NCI-H82 (cell line): ENCODE measurements at regions not wholly inside any gene's neighbourhood (a gene's known extent, or its start where the extent isn't known, plus 50 kb on each side); places are given as distances from the start of the nearest gene placed in this dataset.
"Not testable (repeated sequence)": the region's sequence is repeated elsewhere in the genome, so short reads cannot be mapped to it uniquely, and the experiment has no call there.

ENCODE experiments used
- DNase-seq: peaks from one replicate; lab custom pipeline; 2025; lab: John Stamatoyannopoulos, UW

DNA sequence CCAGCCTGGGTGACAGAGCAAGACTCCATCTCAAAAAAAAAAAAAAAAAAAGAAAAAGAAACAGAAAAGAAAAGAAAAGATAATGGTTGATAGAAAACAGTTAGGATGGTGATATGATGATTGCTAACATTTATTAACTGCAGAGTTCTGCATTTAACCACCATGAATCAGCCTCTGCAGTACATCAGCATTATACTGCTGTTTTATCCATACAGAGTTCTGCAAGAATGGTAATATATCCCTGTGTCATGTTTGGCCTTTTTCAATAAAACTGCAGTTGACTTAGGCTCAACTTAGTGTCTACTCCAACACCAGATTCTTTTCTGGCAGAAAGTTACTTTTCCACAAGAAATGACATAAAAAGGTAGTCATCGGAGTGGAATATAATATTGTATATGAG lies 62.6 kb downstream of the DUSP6 start:
- DNase-seq, result no peak

DNA sequence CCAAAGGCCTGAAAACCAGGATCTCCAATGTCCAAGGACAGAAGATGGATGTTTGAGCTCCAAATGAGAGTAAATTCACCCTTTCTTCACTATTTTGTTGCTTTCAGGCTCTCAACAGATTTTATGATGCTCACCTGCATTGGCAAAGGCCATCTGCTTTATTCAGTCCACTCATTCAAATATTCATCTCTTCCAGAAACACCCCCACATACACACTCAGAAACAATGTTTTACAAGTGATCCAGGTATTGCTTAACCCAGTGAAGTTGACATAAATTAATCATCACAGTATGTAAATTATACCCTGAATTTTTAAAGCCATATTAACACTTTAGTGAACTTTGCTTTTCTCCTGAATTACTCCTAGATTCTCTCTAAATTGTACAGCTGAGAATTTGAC lies 63.3 kb downstream of the DUSP6 start:
- no peak for DNase-seq

DNA sequence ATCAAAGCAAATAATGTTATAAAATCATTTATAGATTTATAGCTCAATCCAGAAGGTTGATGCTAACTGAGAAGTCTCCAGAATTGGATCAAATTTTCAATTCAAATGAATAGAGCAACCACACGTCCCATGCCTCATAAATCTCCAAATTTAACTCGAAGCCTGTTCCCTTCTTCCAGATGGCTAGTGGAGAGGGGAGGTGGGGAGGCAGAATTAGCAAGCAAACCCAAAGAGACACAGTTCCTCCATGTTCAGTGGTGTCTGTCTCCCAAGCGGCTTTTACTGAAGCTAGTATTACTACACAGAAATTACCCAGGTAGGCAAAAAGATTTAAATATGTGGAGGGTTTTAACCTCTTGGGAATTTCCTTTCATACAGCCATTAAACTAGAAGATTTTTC lies 65.8 kb downstream of the DUSP6 start:
- DNase-seq, result peak; percentile 5

DNA sequence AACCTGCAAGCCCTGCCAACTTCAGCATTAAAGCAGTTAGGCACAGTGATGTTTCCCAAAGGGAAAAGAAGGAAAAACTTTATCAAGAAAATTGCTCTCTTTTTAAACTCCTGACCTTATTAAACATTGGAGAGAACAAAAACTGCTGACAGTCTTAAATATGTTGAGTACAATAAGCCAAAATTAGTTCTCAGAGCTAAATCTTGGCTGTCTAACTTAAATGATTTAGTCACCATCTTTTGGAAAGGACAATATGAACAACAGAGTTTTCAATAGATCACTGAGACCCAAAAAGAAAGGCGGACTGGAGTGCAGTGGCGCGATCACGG lies 70.8 kb downstream of the DUSP6 start:
- no peak for DNase-seq

DNA sequence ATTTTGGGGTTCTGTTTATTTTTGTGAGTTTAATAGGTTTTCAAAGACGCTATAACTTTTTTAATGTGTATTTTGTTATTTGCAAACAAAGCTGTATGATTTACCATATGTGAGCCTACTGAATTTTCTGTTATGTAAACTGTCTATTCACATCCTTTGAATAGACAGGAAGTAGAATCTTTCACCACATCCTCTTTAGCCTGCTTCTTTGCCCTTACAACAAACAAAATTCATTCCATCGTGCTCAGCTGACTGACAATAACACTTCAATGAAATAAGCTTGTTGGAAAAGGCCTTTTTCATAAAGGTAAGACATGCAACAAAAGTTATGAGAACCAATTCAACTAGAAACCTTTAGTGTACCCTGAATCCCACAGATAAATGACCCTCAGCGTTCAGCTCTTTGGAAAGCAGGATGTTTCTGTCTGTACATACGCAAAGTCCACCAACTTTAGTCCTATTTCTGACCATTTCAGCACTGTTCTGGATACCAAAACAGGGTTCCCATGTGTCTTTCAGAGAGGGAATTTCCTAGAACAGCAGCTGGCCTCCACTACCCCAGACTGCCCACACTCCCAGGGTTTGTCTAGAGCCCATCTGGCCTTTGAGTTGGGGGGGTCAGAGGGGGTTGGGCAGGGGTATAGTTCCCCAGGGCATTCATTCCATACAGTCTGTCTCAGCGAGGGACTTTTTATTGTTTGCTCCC lies 71.3 kb downstream of the DUSP6 start:
- DNase-seq, result peak; percentile 37

DNA sequence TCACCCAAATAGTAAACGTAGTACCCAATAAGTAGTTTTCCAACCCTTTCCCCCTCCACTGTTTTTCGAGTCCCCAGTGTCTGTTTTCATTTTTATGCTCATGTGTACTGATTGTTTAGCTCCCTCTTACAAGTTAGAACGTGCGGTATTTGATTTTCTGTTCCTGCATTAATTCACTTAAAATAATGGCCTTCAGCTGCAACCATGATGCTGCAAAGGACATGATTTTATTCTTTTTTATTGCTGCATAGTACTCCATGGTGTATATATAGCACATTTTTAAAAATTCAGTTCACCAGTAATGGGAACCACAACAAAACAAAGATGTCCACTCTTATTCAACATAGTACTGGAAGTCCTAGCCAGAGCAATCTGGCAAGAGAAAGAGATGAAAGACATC lies 72.8 kb downstream of the DUSP6 start:
- DNase-seq, result no peak

DNA sequence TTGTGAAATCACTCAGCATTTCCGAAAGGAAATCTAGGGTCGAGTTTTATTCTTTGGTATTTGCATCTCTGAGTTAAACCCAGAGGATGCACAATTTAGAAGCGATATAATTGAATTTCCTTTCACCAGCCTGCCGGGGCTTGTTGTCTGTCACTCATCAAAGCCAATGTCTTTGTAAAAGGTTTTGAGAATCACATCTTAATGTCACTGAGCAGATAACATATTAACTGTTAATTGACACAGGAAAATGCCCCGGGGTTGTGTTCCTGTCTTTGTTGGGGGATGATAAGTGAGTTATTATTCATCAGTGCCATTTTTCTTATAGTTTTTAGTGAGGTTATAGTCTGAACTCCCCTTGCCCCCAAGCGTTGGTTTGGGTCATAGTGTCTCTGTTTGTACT lies 73.4 kb downstream of the DUSP6 start:
- DNase-seq, result no peak

DNA sequence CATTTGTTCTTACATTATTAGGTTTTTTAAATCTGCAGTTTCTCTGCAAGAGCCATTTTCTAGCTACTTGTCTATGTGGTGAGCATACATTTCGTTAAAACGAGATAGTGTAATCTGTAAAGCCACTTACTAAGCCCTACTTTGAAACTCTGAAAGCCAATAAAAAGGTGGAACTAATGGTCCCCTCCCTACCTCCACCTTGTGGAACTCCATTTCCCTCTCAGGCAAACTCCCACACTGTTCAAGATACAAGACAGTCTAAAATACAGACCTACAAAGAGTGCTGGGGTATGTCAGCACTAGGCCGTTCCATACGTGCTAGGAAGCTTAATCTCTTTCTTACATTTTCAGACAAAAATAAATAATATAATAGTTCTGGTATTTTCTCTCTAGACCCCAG lies 74.1 kb downstream of the DUSP6 start:
- DNase-seq, result peak; percentile 51

DNA sequence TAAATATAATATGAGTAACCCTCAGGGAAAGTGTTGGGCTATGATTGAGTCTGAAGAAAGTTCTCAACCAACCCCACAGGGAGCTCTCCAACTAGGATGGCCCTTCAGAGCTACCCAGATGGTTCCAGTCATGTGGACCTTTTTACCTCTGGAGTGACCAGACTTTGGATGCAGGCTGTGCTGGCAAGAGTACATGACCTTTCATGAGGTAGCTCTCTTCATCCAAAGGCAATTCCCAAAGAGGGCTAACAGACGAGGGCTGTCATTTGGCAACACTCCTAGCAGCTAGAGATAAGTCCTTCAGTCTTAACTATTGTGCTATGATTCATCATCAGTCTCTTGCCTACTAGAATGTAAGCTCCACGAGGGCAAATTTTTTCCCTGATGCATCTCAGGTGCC lies 75.4 kb downstream of the DUSP6 start:
- DNase-seq, result no peak

DNA sequence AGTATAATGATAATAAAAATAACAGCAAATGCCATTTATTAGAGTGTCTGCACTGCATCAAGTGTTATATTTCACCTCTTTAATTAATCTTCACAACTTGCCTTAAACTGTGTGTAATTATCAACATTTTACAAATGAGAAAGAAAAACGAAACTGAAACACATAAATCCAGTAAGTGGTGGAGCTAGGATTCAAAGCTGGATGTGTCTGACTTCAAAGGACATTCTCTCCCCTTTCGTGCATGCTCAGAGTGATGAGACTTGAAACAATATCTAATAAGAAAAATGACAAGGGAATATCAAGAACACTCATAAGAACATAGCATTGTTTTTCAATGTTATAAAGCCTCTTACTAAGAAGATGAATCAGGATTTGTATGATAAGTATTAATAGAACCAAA lies 78.8 kb downstream of the DUSP6 start:
- no peak for DNase-seq

DNA sequence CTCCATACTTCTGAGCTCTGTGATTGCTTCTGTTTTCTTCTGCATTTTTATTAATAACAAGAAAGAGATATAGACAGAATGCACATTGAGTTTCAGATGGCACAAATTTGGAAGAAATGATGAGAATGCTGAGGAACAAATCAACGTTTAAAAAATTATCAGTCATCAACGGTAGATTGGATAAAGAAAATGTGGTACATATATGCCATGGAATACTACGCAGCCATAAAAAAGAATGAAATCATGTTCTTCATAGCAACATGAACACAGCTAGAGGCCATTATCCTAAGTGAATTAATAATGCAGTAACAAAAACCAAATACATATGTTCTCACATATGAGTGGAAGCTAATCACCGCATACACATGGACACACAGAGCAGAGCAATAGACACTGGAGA lies 81.8 kb downstream of the DUSP6 start:
- no peak for DNase-seq

DNA sequence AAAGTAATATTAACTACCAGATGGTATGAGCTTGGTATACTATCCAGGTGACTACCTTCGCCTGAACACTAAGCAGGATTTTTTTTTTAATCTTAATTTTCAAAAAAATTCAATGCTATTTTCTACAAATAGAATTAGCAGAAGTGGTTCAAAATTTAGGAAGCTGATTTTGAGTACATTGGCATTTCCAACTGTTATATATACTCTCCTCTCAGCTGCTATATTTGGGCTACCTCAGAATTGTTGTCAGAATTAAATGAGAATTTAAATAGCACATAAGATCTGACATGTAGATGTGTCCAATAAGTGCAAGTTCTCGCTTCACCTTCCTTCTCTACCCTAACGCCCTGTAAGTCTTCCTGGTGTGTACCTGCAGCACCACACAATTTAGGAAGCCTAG lies 83.1 kb downstream of the DUSP6 start:
- DNase-seq, result no peak

DNA sequence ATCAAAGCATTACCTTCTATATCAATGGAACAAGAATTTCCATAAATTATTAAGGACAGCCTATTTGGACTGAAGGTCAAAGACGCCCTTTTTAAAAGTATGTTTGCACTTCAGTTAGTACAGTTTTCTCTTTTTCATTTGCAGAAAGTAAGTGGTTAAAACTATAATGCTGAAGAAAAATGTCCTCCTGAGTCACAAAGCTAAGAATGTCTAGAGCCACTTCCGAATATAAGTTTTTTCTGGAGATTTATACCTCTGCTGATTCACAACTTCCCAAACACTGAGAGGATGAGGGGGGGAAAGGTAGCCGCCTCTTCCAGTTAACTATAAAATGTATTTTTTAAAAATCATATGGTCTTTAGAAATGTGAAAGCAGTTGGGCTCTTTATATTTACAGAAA lies 84.9 kb downstream of the DUSP6 start:
- DNase-seq, result no peak

DNA sequence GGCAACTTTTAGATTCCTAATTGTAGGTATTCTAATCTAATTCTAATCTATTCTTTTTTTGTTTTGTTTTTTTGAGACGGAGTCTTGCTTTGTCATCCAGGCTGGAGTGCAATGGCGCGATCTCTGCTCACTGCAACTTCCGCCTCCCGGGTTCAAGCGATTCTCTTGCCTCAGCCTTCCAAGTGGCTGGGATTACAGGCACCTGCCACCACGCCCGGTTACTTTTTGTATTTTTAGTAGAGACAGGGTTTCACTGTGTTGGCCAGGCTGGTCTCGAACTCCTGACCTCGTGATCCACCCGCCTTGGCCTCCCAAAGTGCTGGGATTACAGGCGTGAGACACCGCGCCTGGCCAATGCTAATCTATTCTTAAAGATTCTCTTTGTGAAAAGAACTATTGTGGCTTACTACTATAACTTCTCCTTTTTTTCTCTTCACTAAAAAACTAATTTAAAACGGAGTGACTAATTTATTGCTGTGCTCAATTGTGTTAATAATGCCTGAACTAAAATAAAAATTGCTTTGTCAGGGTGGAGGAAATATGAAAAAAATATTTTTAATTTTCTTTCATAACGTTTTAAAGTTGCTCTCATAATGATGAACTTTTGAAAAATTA lies 85.6 kb downstream of the DUSP6 start:
- not testable (repeated sequence) for DNase-seq

DNA sequence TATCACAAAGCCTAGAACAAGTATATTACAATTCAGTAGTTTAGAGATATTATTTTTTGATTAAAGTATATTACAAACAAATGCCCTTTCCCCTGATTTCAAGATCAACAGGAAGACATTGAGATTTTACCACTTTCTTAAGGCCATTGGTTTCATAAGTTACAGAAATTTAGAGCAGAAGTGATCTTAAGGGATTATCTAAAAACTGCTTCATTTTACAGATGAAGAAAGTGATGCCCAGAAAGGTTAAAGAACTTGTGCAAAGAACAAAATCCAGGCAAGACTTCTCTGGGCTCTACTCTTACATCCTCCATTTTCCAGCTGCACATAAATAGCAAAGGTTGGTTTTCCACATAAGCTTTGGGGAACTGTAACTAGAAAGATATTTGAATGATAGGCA lies 87.5 kb downstream of the DUSP6 start:
- DNase-seq, result no peak

DNA sequence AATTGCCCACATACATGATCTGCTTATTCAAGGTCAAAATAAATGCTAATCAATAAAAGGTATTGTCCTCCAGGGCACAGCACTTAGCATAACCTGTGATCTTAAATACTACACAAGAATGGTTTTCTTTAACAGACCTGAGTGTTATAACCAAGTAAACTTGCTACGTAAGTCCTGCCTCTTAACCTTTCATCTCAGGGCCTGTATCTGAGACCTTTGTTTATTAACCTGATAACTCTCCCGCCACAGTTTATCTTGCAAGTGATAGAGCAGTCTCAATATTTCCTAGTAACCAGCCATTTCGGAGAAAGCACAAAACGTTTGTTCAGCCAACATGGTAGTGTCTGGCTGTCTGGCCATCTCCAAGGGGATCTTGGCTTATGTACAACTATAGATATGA lies 88.4 kb downstream of the DUSP6 start:
- no peak for DNase-seq

DNA sequence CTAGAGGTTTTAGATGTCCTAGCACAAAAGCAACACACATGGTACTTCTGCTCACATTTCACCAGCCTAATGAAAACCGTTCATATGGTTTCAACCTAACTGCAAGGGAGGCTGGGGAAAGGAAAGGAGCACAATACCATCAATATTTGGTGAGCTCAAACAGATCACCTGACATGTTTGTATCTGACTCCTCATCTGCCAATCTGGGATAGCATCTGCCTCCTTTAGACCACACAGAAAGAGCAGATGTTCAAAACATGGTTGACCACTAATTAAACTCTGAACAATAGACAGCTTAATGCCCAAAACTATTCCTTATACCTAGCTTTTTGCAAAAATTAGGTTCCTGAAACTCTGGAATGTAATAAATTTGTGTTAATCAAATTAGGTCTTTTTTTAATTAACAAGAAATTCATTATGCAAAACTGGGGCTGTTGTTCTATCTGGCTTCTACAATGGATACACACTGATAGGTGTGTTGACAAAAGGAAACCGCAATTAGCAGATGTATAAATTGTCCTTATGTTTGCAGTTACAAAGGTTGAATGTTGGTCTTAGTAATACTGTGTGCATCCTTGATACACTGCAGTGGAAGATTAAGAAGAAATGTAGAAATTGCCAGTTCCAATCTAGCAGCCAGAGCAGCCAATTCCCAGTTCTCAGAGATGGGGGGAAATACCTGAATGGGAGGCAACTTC lies 89.3 kb downstream of the DUSP6 start:
- peak; percentile 35 for DNase-seq

DNA sequence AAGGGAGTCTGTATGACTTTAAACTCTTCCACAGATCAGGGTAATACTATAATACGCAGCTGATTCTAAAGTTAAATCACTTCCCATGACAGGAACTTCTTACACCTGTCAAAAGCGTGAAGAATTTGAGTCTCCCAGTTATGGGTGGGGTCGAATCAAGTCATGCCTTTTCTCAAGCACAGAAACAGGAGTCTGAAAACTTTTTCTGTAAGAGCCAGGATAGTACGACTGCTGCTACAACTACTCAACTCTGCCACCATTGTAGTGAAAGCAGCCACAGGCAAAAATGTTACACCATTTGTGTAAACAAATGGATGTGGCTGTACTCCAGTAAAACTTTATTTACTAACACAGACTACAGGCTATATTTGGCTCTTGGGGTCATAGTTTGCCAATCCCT lies 90.3 kb downstream of the DUSP6 start:
- DNase-seq, result no peak

DNA sequence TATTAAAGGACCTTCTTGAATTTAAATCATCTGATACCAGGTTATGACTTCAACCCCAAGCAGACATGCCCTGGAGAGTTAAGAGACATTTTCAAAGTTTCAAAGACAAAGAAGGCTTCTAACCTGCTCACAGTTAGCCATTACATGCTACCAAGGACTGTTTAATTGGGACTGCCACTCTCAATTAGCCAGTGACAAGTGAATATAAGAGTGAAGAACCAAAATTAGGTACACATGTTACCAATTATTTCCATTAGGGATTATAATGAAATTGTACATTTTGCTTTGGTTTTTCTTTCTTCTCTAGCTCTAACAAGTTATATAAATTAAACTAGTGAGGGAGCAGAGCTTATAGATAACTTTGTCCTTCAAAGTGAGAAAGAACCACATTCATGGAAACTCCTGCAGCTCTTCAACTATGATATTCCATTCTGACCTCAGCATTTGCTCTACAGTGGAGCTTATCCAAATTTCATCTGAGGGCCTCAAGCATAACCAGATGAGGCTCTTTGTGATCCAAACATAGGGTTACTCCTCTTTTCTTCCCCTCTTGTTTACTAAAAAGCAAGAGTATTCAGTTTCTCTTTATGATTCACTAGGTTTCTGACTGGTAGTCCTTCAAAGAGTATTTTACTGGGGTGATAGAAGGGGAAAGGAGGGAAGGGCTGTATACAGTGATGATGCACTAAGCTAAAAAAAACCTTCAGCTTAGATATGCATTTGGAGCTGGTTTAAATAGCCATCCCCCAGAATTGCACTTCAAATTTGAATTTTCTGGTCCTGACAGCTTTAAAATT lies 91.3 kb downstream of the DUSP6 start:
- no peak for DNase-seq

DNA sequence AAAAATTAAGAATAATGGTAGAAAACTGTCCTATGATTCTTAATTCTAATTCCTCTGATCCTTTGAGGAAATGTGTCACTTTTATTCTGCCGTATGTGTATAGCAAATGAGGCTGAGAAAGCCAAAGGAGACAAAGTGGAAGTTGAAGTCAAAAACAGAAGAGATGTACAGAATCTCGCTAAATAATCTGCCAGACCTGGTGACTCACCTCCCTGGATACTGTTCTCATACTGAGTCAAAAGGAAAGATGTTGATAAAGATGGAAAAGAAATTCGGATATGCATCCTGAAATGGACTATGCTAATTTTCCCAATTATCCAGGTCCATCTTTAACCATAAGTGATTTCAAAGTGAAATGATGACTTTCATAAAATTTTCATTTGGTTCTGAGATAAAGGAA lies 92.5 kb downstream of the DUSP6 start:
- DNase-seq, result no peak

DNA sequence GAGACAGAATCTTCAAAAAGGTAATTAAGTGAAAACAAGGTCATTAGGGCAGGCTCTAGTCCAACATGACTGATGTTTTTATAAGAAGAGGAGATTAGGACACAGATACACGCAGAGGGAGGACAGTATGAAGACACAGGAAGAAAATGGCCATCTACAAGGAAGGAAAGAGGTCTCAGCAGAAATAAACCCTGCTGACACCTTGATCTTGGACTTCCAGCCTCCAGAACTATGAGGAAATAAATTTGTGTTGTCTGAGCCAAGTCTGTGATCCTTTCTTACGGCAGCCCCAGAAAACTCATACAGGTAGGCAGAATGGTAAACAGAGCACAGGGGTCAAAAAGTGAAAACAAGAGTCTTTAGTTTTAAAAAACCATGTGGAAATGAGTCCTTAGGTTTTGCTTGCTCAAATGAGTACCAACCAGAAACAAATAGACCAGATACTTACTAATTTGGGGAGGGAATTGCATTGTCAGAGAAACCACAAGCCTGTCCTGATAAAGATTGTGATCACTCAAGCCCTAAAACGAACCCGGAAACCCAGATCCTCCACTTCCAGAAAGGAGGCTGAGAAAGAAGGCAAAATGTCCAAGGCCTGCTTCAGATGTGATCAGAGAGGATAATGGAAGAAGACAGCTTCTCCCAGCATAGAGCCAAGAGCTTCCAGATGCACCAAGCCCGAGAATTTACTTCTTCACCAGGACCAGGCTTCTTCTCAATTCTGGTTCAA lies 93.9 kb downstream of the DUSP6 start:
- no peak for DNase-seq

DNA sequence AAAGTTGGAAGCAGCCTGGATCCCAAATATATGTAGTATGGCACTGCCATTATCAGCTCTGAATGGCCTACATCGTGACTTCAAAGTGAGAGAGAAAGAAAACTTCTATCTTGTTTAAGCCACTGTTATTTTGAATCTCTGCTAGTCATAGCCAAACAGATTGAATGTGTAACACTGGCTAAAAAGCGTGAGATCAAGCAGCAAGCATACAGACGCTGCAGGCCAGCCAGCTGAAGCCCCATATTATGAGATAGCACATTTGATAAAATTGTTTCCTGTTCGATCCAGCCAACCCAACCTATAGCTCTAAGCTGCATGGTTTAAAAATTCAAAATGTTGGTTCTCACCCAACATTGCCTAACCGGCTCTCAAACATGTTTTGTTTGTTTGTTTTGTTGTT lies 95.0 kb downstream of the DUSP6 start:
- no peak for DNase-seq
